DND-41 (cell line): ENCODE measurements at regions not wholly inside any gene's neighbourhood (a gene's known extent, or its start where the extent isn't known, plus 50 kb on each side); places are given as distances from the start of the nearest gene placed in this dataset.

Experiments used
- EZH2 ChIP-seq: IDR thresholded peaks from 3 replicates; pipeline ENCODE4 v1.6.1; 2012; ENCODE audit warnings: borderline replicate concordance, low read depth, mild to moderate bottlenecking, moderate library complexity, low read length, inconsistent platforms; ENCODE audit not compliant: severe bottlenecking
- TF ChIP-seq, protein P1 (sequence below): IDR thresholded peaks from 2 replicates; pipeline ENCODE4 v1.5.1; 2012; ENCODE audit warnings: borderline replicate concordance, low read length, moderate library complexity, mild to moderate bottlenecking; ENCODE audit not compliant: poor library complexity, severe bottlenecking; ENCODE audit errors: extremely low read depth

GRCh38 chr2:236855176-236855865, 230.4 kb upstream of the COPS8 start:
- no peak for TF ChIP-seq EZH2
- TF ChIP-seq, protein P1, sequence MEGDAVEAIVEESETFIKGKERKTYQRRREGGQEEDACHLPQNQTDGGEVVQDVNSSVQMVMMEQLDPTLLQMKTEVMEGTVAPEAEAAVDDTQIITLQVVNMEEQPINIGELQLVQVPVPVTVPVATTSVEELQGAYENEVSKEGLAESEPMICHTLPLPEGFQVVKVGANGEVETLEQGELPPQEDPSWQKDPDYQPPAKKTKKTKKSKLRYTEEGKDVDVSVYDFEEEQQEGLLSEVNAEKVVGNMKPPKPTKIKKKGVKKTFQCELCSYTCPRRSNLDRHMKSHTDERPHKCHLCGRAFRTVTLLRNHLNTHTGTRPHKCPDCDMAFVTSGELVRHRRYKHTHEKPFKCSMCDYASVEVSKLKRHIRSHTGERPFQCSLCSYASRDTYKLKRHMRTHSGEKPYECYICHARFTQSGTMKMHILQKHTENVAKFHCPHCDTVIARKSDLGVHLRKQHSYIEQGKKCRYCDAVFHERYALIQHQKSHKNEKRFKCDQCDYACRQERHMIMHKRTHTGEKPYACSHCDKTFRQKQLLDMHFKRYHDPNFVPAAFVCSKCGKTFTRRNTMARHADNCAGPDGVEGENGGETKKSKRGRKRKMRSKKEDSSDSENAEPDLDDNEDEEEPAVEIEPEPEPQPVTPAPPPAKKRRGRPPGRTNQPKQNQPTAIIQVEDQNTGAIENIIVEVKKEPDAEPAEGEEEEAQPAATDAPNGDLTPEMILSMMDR: no peak
